VCaP (cell line): ENCODE measurements at regions not wholly inside any gene's neighbourhood (a gene's known extent, or its start where the extent isn't known, plus 50 kb on each side); places are given as distances from the start of the nearest gene placed in this dataset.

Experiments used
- H3K27ac ChIP-seq: fragments of 450-650 bp; 2 replicates; pipeline ENCODE4 v1.5.1; 2017
- TF ChIP-seq, protein P1 (sequence below): fragments of 450-650 bp; conservative IDR thresholded peaks from 2 replicates; pipeline ENCODE4 v1.5.1; 2017; ENCODE audit warnings: mild to moderate bottlenecking, moderate library complexity

GRCh38 chr2:123715467-123715982 is 309.6 kb upstream of the CNTNAP5 start:
- TF ChIP-seq, protein P1, sequence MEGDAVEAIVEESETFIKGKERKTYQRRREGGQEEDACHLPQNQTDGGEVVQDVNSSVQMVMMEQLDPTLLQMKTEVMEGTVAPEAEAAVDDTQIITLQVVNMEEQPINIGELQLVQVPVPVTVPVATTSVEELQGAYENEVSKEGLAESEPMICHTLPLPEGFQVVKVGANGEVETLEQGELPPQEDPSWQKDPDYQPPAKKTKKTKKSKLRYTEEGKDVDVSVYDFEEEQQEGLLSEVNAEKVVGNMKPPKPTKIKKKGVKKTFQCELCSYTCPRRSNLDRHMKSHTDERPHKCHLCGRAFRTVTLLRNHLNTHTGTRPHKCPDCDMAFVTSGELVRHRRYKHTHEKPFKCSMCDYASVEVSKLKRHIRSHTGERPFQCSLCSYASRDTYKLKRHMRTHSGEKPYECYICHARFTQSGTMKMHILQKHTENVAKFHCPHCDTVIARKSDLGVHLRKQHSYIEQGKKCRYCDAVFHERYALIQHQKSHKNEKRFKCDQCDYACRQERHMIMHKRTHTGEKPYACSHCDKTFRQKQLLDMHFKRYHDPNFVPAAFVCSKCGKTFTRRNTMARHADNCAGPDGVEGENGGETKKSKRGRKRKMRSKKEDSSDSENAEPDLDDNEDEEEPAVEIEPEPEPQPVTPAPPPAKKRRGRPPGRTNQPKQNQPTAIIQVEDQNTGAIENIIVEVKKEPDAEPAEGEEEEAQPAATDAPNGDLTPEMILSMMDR, result no peak
- no peak overlapping the region for H3K27ac ChIP-seq

GRCh38 chr2:123717636-123718334 is 307.3 kb upstream of the CNTNAP5 start:
- TF ChIP-seq, protein P1, result no peak
- no peak overlapping the region for H3K27ac ChIP-seq

DNA sequence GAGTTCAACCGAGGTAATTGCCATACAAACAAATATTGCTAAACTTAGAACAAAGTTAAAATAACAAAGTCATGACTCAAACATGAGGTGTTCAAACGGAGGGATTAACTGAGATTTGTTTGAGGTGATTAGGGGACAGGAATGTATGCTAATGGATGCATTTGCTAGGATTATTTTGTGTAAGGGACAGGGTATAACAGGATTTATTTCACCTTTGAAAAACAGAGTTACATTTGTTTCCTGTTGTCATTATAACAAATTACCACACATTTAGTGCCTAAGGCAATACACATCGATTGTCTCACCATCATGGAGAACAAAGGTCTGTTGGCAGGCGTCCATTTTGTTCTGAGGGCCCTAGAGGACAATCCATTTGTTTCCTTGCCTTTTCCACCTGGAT is 304.3 kb upstream of the CNTNAP5 start:
- TF ChIP-seq, protein P1, result no peak
- H3K27ac ChIP-seq, result no peak overlapping the region

GRCh38 chr2:123723706-123724105 is 301.4 kb upstream of the CNTNAP5 start:
- H3K27ac ChIP-seq, result no peak overlapping the region
- TF ChIP-seq, protein P1, result no peak

DNA sequence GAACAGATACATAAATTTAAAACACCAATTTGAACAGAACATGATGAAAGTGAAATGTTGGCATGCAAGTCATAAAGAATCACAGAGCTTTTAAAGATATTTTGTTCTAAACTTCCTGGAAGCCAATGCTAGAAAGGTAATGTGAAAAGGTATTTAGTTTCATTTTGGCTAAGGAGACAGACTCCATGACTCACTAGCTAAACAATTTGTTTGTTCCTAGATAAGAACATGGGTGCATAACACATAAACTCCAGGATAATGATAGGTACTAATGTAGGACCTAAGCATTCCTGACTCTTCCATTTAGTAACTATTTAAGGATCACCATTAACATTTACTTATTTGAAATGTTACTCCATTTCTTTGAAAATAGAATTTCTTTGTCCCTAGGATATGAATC is 292.5 kb upstream of the CNTNAP5 start:
- no peak overlapping the region for H3K27ac ChIP-seq
- TF ChIP-seq, protein P1, result no peak

DNA sequence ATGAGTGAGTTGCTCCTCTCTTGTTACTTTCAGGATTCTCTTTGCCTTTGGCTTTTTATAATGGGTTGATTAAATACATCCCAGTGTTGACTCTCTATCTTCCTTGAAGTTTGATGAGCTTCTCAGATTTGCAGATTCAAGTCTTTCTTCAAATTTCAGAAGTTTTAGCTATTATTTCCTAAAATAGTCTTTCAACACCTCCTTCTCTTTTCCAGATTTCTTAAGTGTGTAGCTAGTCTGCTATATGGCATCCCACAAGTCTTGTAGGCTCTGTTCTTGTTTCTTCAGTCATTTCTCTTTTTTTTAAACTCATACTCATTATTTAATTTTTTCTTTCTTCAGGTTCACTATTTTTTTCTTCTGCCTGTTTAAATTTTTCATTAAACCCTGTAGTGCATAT is 287.7 kb upstream of the CNTNAP5 start:
- no peak overlapping the region for H3K27ac ChIP-seq
- TF ChIP-seq, protein P1, result no peak

- no peak overlapping the region for H3K27ac ChIP-seq
- TF ChIP-seq, protein P1, result no peak
These were observed 286.4 kb upstream of the CNTNAP5 start for GRCh38 chr2:123738643-123739042.
